ENCODE measurements at regions not wholly inside any gene's neighbourhood (a gene's known extent, or its start where the extent isn't known, plus 50 kb on each side); places are given as distances from the start of the nearest gene placed in this dataset.
"Not testable (repeated sequence)": the region's sequence is repeated elsewhere in the genome, so short reads cannot be mapped to it uniquely, and the experiment has no call there.

GRCh38 chrX:78881248-78881647, 63.9 kb upstream of the P2RY10 start:
- not testable (repeated sequence) for TF ChIP-seq CTCF (IDR thresholded peaks at IDR 0.05; ENCODE audit: control extremely low read depth in 1 of 3, insufficient read depth in 1 of 3, low read depth in 1 of 3, low read length in 3 of 3); SP1 (IDR thresholded peaks at IDR 0.05; ENCODE audit: low read depth, low read length); POLR2A (IDR thresholded peaks at IDR 0.05; ENCODE audit: control extremely low read depth in 1 of 2, low read depth in 2 of 2, low read length in 2 of 2); EZH2 (IDR thresholded peaks at IDR 0.05; ENCODE audit: low read depth, low read length, severe bottlenecking); BRCA1 (IDR thresholded peaks at IDR 0.05; ENCODE audit: low read depth, low read length); GTF2F1 (IDR thresholded peaks at IDR 0.05; ENCODE audit: borderline replicate concordance, low read depth, low read length); TBP (IDR thresholded peaks at IDR 0.05; ENCODE audit: low read depth, low read length); BCL11A (IDR thresholded peaks at IDR 0.05; ENCODE audit: low read depth in 2 of 2, low read length in 2 of 2); POLR2AphosphoS5 (IDR thresholded peaks at IDR 0.05; ENCODE audit: low read depth, low read length)

Data from H1 (cell line).